Pancreas (tissue), 10 donors: ENCODE measurements at regions not wholly inside any gene's neighbourhood (a gene's known extent, or its start where the extent isn't known, plus 50 kb on each side); places are given as distances from the start of the nearest gene placed in this dataset.
A peak's percentile ranks its signal among the peaks of the same experiment; 100 is the strongest.
"Not testable (repeated sequence)": the region's sequence is repeated elsewhere in the genome, so short reads cannot be mapped to it uniquely, and the experiment has no call there.

Experiments
- ATAC-seq, 4 donors: fragments of 200-7000 bp; cut with Tn5 transposase; one replicate each; pipeline versions ENCODE4 v1.8.0 to v1.9.1; 2020; ENCODE audit warnings: mild to moderate bottlenecking in 4 of 4, moderate library complexity in 4 of 4
- DNase-seq, 6 donors: peaks; one replicate each; pipeline ENCODE4 v3.0.0-alpha.2; 2020
- FAIRE-seq: peaks from 2 replicates; lab custom pipeline; 2012; peaks lifted over from hg19 to GRCh38; lab: Jason Lieb, UNC
- H3K27ac ChIP-seq, 4 donors: fragments of 200-600 bp; sonication (generic); 1 replicate in 3 of 4; 2 replicates in 1 of 4; pipeline versions ENCODE4 v1.5.0 to v1.8.0; 2020
- H3K27me3 ChIP-seq, 4 donors: fragments of 200-600 bp; one replicate each; pipeline ENCODE4 v1.8.0; 2021
- H3K36me3 ChIP-seq, 3 donors: fragments of 200-600 bp; sonication (generic) in 1 of 3; one replicate each; pipeline versions ENCODE4 v1.5.0 to v1.8.0; 2020 to 2021
- H3K4me1 ChIP-seq, 3 donors: fragments of 200-600 bp; one replicate each; pipeline ENCODE4 v1.8.0; 2021
- H3K4me3 ChIP-seq, 4 donors: fragments of 200-600 bp; sonication (generic) in 2 of 4; one replicate each; pipeline versions ENCODE4 v1.5.0 to v1.8.0; 2020 to 2021
- H3K9me3 ChIP-seq, 4 donors: fragments of 200-600 bp; one replicate each; pipeline ENCODE4 v1.8.0; 2021
- CTCF ChIP-seq, 4 donors: fragments of 200-600 bp; sonication (generic) in 3 of 4; IDR thresholded peaks; one replicate each; pipeline versions ENCODE4 v1.5.0 to v1.8.0; 2021; ENCODE audit warnings: antibody characterized with exemption in 4 of 4
- WGBS, 2 donors: extraction: QIAGEN DNeasy Blood & Tissue Kit; methylation state at CpG; one replicate each; pipeline ENCODE4 v1.1.7; 2013; 5-methylcytosine and 5-hydroxymethylcytosine counted together
- intact Hi-C, 3 donors: fragments of 100-400 bp; cut with DNase I; formaldehyde crosslinking; loops; one replicate each; pipeline versions ENCODE4 v1.11.1 to v1.14.2; 2022
- donor health status: healthy with polysubstance abuse.
- donor health status: DM: no; HTN: no; CAD: no; lungs with moderate emphysema.
- donor health status: DM: no; HTN: no; CAD: no.
- donor health status: control.
- donor health status: control.
- donor health status: Bipolar disorder and iron deficiency.
- donor health status: DM: yes; HTN: yes; CAD: no.
- donor health status: DM: no; HTN: no; CAD: no.
- donor health status: DM: no; HTN: no; CAD: no.
- donor health status: DM: yes; HTN: yes; CAD: no.

- H3K36me3 ChIP-seq: no peaks in the 10 kb centered on the region
- H3K27ac ChIP-seq: no peak overlapping the region
- no peak for ATAC-seq
- WGBS, 2 donors: 58 to 69% methylated on average over 3 of the region's 3 CpGs
- H3K4me3 ChIP-seq: no peak overlapping the region
- intact Hi-C loops: no loop called here
- no peak for TF ChIP-seq CTCF (IDR thresholded peaks at IDR 0.05)
- H3K4me1 ChIP-seq: no peaks in the 10 kb centered on the region
- no peak for DNase-seq
- H3K27me3 ChIP-seq: no peaks in the 10 kb centered on the region
- no peak for FAIRE-seq
- no peaks in the 10 kb centered on the region for H3K9me3 ChIP-seq
These were observed 411.9 kb downstream of the GPAT3 start for GRCh38 chr4:83947830-83948193.

- intact Hi-C loops: no loop called here
- WGBS, 2 donors: 64 to 77% methylated on average over 8 of the region's 8 CpGs
- no peak overlapping the region for H3K4me3 ChIP-seq
- no peak overlapping the region for H3K27ac ChIP-seq
- DNase-seq: no peak
- no peaks in the 10 kb centered on the region for H3K27me3 ChIP-seq
- no peaks in the 10 kb centered on the region for H3K36me3 ChIP-seq
- no peaks in the 10 kb centered on the region for H3K9me3 ChIP-seq
- no peak for FAIRE-seq
- no peak for ATAC-seq
- H3K4me1 ChIP-seq: no peaks in the 10 kb centered on the region
- no peak for TF ChIP-seq CTCF (IDR thresholded peaks at IDR 0.05)
These were observed 411.4 kb downstream of the GPAT3 start for GRCh38 chr4:83947125-83947829.

- H3K4me3 ChIP-seq, H3K27me3 ChIP-seq, ATAC-seq, H3K4me1 ChIP-seq, H3K9me3 ChIP-seq, intact Hi-C loops, FAIRE-seq, H3K27ac ChIP-seq, H3K36me3 ChIP-seq: not testable (repeated sequence)
- DNase-seq: peak in 1 of 6 donors; percentile 65
- 89 to 97% methylated on average over 21 to 29 of the region's 33 CpGs for WGBS, 2 donors
These were observed 407.8 kb downstream of the GPAT3 start for GRCh38 chr4:83943691-83944090.

GRCh38 chr4:83932750-83933391, 397.0 kb downstream of the GPAT3 start:
- no peak for DNase-seq
- no peaks in the 10 kb centered on the region for H3K27me3 ChIP-seq
- no peaks in the 10 kb centered on the region for H3K9me3 ChIP-seq
- ATAC-seq: no peak
- TF ChIP-seq CTCF (IDR thresholded peaks at IDR 0.05): no peak
- 79 to 80% methylated on average over 2 of the region's 2 CpGs for WGBS, 2 donors
- H3K4me3 ChIP-seq: no peak overlapping the region
- FAIRE-seq: no peak
- intact Hi-C loops: no loop called here
- H3K36me3 ChIP-seq: no peaks in the 10 kb centered on the region
- no peak overlapping the region for H3K27ac ChIP-seq
- no peaks in the 10 kb centered on the region for H3K4me1 ChIP-seq

GRCh38 chr4:83931659-83932438, 395.9 kb downstream of the GPAT3 start:
- intact Hi-C loops: no loop called here

More at GRCh38 chr4:83931659-83932438, 395.9 kb downstream of the GPAT3 start:
- Histone ChIP-seq H3K4me1 (no peaks in the 10 kb centered on the region), H3K9me3 (no peaks in the 10 kb centered on the region), H3K27ac (no peak overlapping the region), H3K4me3 (no peak overlapping the region), H3K36me3 (no peaks in the 10 kb centered on the region), H3K27me3 (no peaks in the 10 kb centered on the region)
- FAIRE-seq: no peak
- DNase-seq: no peak
- TF ChIP-seq CTCF (IDR thresholded peaks at IDR 0.05): no peak
- ATAC-seq: no peak
- WGBS, 2 donors: 57 to 66% methylated on average over 6 of the region's 6 CpGs
